LNCAP (cell line): ENCODE measurements at regions not wholly inside any gene's neighbourhood (a gene's known extent, or its start where the extent isn't known, plus 50 kb on each side); places are given as distances from the start of the nearest gene placed in this dataset.

Experiments
- CTCF ChIP-seq: fragments of 450-650 bp; IDR thresholded peaks from 2 replicates; pipeline ENCODE4 v1.5.1; 2017; ENCODE audit warnings: mild to moderate bottlenecking

DNA sequence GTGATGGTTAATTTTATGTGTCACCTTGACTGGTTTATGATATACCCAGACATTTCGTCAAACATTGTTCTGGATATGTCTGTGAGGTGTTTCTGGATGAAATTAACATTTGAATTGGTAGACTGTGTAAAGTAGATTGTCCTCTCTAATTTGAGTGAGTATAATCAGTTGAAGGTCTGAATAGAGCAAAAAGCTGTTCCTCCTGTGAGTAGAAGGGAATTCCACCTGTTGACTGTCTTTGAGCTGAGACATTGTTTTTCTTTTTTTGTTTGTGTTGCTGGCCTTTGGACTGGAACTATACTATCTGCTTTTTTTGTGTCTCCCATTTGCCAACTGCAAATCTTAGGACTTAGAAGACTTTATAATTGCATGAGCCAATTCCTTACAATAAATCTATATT is 920.9 kb upstream of the LRFN5 start:
- no peak for TF ChIP-seq CTCF

DNA sequence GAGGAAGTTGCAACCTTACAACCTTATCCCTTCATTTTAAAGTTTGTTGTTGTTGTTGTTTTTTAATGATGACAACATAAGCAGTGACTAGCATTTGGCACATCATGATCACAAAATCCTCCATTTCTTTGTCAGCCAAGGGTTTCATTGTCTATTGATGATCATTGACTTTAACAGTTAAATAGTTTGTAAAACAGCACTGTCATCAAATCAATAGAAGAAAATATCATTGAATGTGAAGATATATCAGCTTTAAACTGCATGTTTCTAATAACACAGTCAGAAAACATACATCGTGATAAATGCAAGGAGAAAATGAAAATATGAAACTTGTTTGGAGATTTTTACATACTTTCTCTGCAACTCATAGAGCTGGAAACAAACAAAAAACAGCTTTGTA is 922.3 kb upstream of the LRFN5 start:
- TF ChIP-seq CTCF: no peak

DNA sequence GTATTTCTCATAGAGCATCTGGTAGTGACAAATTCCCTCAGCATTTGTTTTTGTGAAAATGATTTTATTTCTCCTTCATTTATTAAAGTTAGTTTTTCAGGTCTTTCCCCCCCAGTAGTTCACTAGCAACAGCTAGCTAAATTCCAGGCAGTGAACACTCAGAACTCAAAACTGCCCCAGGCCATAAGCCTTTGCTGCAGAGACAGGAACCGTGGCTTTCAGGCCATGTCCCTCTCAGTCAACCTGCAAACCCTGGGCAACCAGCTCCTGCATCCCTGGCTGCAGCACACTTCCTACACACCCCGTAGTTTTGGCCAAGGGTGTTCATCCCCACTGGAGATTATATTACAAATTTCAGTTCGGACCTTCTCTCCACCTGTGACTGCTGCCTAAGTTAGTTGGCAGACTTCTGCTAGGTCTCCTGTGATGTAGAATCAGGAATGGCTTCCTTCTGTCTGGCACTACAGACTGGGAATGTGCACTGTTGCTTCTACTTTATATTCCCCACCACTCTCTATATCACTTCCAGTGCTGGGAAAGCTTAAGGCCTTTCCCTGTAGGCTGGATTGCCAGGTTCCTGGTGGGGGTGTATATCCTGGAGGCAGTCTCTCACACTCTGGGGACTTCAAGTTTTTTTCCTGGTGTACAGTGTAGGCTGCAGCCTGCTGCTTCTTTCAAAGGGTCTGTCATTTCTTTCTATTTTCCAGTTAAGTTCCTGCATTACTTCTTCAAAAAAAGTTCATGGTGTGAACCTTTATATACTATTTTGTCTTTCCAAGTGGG is 924.4 kb upstream of the LRFN5 start:
- no peak for TF ChIP-seq CTCF

GRCh38 chr14:40679256-40679655 is 927.4 kb upstream of the LRFN5 start:
- no peak for TF ChIP-seq CTCF

- no peak for TF ChIP-seq CTCF
These were observed 932.2 kb upstream of the LRFN5 start for GRCh38 chr14:40674502-40674901.

GRCh38 chr14:40656311-40656710 is 950.4 kb upstream of the LRFN5 start:
- no peak for TF ChIP-seq CTCF

- TF ChIP-seq CTCF: no peak
These were observed 954.5 kb upstream of the LRFN5 start for GRCh38 chr14:40652089-40652691.

- no peak for TF ChIP-seq CTCF
These were observed 976.2 kb upstream of the LRFN5 start for GRCh38 chr14:40630471-40630870.
